DMS79 (cell line): ENCODE measurements at regions not wholly inside any gene's neighbourhood (a gene's known extent, or its start where the extent isn't known, plus 50 kb on each side); places are given as distances from the start of the nearest gene placed in this dataset.

Experiments used
- DNase-seq: peaks from one replicate; lab custom pipeline; 2025; lab: John Stamatoyannopoulos, UW

- no peak for DNase-seq
Measured at GRCh38 chr3:29057326-29057725, 223.5 kb upstream of the RBMS3 start.

GRCh38 chr3:29064085-29064484 is 216.8 kb upstream of the RBMS3 start:
- no peak for DNase-seq

GRCh38 chr3:29065211-29065785 is 215.6 kb upstream of the RBMS3 start:
- peak; percentile 78 for DNase-seq

GRCh38 chr3:29067007-29067406 is 213.9 kb upstream of the RBMS3 start:
- no peak for DNase-seq

GRCh38 chr3:29070959-29071634 is 209.8 kb upstream of the RBMS3 start:
- DNase-seq, result no peak

GRCh38 chr3:29072611-29073010 is 208.3 kb upstream of the RBMS3 start:
- DNase-seq, result no peak

GRCh38 chr3:29077356-29077755 is 203.5 kb upstream of the RBMS3 start:
- DNase-seq, result no peak

- no peak for DNase-seq
Measured at GRCh38 chr3:29079358-29079757, 201.5 kb upstream of the RBMS3 start.

- DNase-seq, result no peak
Measured at GRCh38 chr3:29080967-29081366, 199.9 kb upstream of the RBMS3 start.

GRCh38 chr3:29083081-29083480 is 197.8 kb upstream of the RBMS3 start:
- DNase-seq, result no peak

GRCh38 chr3:29083676-29084075 is 197.2 kb upstream of the RBMS3 start:
- DNase-seq, result no peak

GRCh38 chr3:29088579-29088978 is 192.3 kb upstream of the RBMS3 start:
- no peak for DNase-seq

- DNase-seq, result no peak
Measured at GRCh38 chr3:29090912-29091597, 189.8 kb upstream of the RBMS3 start.

- no peak for DNase-seq
Measured at GRCh38 chr3:29091599-29092189, 189.2 kb upstream of the RBMS3 start.

GRCh38 chr3:29092348-29092747 is 188.5 kb upstream of the RBMS3 start:
- DNase-seq, result no peak

- DNase-seq, result no peak
Measured at GRCh38 chr3:29099296-29099695, 181.6 kb upstream of the RBMS3 start.

- DNase-seq, result no peak
Measured at GRCh38 chr3:29099775-29100174, 181.1 kb upstream of the RBMS3 start.

GRCh38 chr3:29100292-29100691 is 180.6 kb upstream of the RBMS3 start:
- no peak for DNase-seq

GRCh38 chr3:29128001-29128400 is 152.9 kb upstream of the RBMS3 start:
- DNase-seq, result no peak

GRCh38 chr3:29137601-29138000 is 143.3 kb upstream of the RBMS3 start:
- DNase-seq, result no peak

- no peak for DNase-seq
Measured at GRCh38 chr3:29138171-29138570, 142.7 kb upstream of the RBMS3 start.

- DNase-seq, result no peak
Measured at GRCh38 chr3:29140666-29141065, 140.2 kb upstream of the RBMS3 start.
